Endothelial cell (in vitro differentiated cells): ENCODE measurements at regions not wholly inside any gene's neighbourhood (a gene's known extent, or its start where the extent isn't known, plus 50 kb on each side); places are given as distances from the start of the nearest gene placed in this dataset.

ENCODE experiments used
- DNase-seq: peaks from one replicate; pipeline ENCODE4 v3.0.0; 2021; ENCODE audit warnings: low spot score
- H3K27ac Mint-ChIP-seq: one replicate; pipeline ENCODE4 v1.8.0; 2021; ENCODE audit warnings: mixed read lengths, inconsistent platforms; ENCODE audit not compliant: unreplicated experiment
- H3K27me3 Mint-ChIP-seq: one replicate; pipeline ENCODE4 v1.8.0; 2021; ENCODE audit warnings: mild to moderate bottlenecking, moderate library complexity, mixed read lengths, inconsistent platforms; ENCODE audit not compliant: unreplicated experiment
- H3K36me3 Mint-ChIP-seq: one replicate; pipeline ENCODE4 v1.8.0; 2021; ENCODE audit warnings: mild to moderate bottlenecking, low read depth, mixed read lengths, inconsistent platforms; ENCODE audit not compliant: unreplicated experiment
- H3K4me1 Mint-ChIP-seq: one replicate; pipeline ENCODE4 v1.8.0; 2021; ENCODE audit warnings: mild to moderate bottlenecking, mixed read lengths, inconsistent platforms; ENCODE audit not compliant: unreplicated experiment
- H3K4me3 Mint-ChIP-seq: one replicate; pipeline ENCODE4 v1.8.0; 2021; ENCODE audit warnings: mild to moderate bottlenecking, mixed read lengths, inconsistent platforms; ENCODE audit not compliant: unreplicated experiment
- H3K9me3 Mint-ChIP-seq: one replicate; pipeline ENCODE4 v1.8.0; 2021; ENCODE audit warnings: mixed read lengths, inconsistent platforms; ENCODE audit not compliant: unreplicated experiment
- TF ChIP-seq, protein P1 (sequence below): fragments of 200-600 bp; sonication (generic); IDR thresholded peaks from one replicate; pipeline ENCODE4 v1.5.0; 2021; ENCODE audit warnings: antibody characterized with exemption; ENCODE audit not compliant: unreplicated experiment

DNA sequence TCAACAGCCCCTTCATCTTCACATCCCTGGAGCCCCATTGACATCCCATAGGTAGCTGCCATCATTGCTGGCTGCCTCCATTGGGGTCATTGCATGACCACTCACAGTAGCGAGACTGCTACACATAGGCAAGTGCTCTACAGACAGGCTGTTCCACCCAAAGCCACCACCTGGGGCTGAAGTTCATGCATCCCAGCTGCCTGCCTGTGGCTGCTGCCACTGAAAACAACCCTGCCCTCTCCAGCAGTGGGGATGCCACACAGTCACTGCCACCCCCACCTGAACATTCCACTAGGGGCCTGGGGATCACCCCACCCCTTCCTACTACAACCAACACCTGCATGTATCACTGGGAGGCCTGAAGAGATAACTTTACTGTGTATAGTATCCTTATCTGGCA, 59.5 kb upstream of the CTAGE1 start:
- Mint-ChIP-seq H3K27me3 (no peaks in the 10 kb centered on the region), H3K4me3 (no peak overlapping the region), H3K9me3 (no peaks in the 10 kb centered on the region), H3K36me3 (no peaks in the 10 kb centered on the region), H3K4me1 (peaks cover 6% of the 10 kb centered on the region), H3K27ac (no peak overlapping the region)
- TF ChIP-seq, protein P1, sequence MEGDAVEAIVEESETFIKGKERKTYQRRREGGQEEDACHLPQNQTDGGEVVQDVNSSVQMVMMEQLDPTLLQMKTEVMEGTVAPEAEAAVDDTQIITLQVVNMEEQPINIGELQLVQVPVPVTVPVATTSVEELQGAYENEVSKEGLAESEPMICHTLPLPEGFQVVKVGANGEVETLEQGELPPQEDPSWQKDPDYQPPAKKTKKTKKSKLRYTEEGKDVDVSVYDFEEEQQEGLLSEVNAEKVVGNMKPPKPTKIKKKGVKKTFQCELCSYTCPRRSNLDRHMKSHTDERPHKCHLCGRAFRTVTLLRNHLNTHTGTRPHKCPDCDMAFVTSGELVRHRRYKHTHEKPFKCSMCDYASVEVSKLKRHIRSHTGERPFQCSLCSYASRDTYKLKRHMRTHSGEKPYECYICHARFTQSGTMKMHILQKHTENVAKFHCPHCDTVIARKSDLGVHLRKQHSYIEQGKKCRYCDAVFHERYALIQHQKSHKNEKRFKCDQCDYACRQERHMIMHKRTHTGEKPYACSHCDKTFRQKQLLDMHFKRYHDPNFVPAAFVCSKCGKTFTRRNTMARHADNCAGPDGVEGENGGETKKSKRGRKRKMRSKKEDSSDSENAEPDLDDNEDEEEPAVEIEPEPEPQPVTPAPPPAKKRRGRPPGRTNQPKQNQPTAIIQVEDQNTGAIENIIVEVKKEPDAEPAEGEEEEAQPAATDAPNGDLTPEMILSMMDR = no peak
- no peak for DNase-seq

DNA sequence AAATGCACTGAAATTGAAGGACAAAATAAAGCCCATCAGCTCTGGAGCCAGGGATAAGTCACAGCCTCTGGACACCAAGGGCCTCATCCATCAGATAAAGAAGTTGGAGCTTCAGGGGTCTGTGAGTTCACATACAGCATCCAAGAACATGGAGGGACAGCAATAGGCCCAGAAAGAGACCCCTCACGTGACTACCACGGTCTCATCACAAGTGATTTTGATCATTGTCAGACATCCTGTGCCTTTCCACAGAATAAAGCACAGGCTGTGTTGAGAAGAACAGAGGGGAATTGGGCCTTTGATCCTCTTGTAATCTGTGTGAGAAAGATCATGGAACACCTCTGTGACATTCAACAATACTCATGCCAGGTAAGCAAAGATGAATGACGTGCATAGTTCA, 65.2 kb upstream of the CTAGE1 start:
- H3K27ac Mint-ChIP-seq = no peak overlapping the region
- H3K4me3 Mint-ChIP-seq = no peak overlapping the region
- peaks cover 8% of the 10 kb centered on the region for H3K4me1 Mint-ChIP-seq
- no peaks in the 10 kb centered on the region for H3K9me3 Mint-ChIP-seq
- H3K36me3 Mint-ChIP-seq = no peaks in the 10 kb centered on the region
- TF ChIP-seq, protein P1 = no peak
- H3K27me3 Mint-ChIP-seq = no peaks in the 10 kb centered on the region
- DNase-seq = no peak

DNA sequence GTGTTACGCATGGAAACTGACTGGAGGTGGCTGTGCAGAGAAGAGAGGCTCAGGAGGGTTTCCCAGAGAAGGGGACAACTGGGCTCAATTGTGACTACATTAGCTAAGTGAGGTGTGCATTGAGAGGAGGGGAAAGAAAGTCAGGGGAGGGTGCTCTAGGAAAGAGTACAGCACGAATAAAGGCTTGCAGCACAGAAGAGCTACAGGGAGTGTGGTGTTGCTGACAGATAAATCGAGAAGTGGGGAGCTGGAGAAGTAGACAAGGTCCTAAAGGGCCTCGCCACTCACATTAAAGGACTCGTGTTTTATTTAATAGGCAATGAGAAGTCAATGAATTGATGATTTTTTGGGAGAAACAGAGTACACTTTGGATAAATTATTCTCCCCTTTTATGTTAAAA, 65.7 kb upstream of the CTAGE1 start:
- Mint-ChIP-seq H3K4me1 (peaks cover 13% of the 10 kb centered on the region), H3K27ac (no peak overlapping the region), H3K9me3 (no peaks in the 10 kb centered on the region), H3K36me3 (no peaks in the 10 kb centered on the region), H3K4me3 (no peak overlapping the region), H3K27me3 (no peaks in the 10 kb centered on the region)
- no peak for DNase-seq
- TF ChIP-seq, protein P1 = no peak

DNA sequence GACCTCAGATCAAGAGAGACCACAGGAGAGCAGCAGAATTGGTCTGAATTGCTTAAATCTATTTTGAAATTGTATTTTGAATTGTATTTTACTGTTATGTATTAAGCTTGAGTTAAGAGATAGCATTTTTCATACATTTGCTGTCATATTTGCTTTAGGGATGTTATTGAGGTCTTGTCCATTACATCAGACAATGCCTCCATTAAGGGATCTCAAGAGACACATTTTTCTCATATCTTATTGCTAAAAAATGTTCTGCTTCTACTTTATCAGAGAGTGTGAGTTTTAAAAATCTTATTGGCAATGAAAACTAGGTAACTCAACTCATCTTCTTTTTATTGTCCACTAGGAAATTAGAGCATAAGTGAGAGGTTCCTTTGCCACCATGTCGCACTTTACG, 66.8 kb upstream of the CTAGE1 start:
- TF ChIP-seq, protein P1 = no peak
- DNase-seq = no peak
- Mint-ChIP-seq H3K27ac (no peak overlapping the region), H3K27me3 (no peaks in the 10 kb centered on the region), H3K4me1 (peaks cover 23% of the 10 kb centered on the region), H3K36me3 (no peaks in the 10 kb centered on the region), H3K9me3 (no peaks in the 10 kb centered on the region), H3K4me3 (no peak overlapping the region)

DNA sequence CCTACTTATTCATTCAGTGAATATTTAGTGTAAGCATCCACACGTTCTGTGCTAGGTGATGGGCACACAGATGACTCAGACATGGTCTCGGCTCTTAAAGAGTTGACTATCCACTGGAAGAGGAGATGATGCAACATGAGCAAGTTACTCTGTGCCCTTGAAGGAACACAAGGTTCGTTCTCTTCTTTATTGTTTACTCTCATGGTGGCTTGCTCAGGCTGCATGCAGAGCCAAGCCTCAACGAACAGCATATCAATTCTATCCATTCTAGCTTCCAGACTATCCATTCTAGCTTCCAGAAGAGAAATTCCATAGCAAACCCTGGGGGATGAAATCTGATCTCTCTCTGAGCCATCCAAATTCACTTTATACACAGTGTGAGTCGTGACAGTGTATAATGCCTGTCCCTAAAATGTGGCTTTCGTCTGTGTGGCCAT, 68.1 kb upstream of the CTAGE1 start:
- no peak for DNase-seq
- H3K9me3 Mint-ChIP-seq = no peaks in the 10 kb centered on the region
- no peaks in the 10 kb centered on the region for H3K27me3 Mint-ChIP-seq
- TF ChIP-seq, protein P1 = no peak
- H3K4me3 Mint-ChIP-seq = no peak overlapping the region
- H3K36me3 Mint-ChIP-seq = no peaks in the 10 kb centered on the region
- H3K4me1 Mint-ChIP-seq = peaks cover 32% of the 10 kb centered on the region
- H3K27ac Mint-ChIP-seq = no peak overlapping the region
